NCI-H1436 (cell line): ENCODE measurements at regions not wholly inside any gene's neighbourhood (a gene's known extent, or its start where the extent isn't known, plus 50 kb on each side); places are given as distances from the start of the nearest gene placed in this dataset.
"Not testable (repeated sequence)": the region's sequence is repeated elsewhere in the genome, so short reads cannot be mapped to it uniquely, and the experiment has no call there.

ENCODE experiments used
- DNase-seq: peaks from one replicate; lab custom pipeline; 2025; lab: John Stamatoyannopoulos, UW

DNA sequence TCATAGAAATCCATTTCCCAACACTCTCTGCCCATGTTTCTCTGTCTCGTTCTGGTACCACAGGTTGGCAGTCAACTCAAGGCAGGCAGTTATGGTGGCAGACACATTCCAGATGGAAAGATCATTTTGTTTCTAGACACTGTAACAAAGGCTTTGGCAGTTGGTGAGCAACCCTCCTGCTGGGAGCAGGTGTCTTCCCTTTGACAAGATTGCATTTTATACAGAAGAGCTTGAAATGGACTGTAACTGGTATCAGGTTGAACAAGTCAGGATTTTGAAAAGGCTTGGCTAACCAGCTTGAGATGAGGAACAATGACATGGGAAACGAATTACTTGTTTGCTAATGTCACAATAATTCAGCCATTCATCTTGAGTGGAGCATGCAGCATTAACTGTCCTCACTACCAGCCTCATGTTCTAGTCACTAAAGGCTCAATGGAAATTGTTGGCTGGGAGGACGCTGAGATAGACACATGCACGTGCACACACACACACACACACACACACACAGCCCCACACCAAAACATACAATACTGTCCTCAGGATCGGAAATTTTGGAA is 170.0 kb downstream of the SEMA6D start:
- peak; percentile 68 for DNase-seq

DNA sequence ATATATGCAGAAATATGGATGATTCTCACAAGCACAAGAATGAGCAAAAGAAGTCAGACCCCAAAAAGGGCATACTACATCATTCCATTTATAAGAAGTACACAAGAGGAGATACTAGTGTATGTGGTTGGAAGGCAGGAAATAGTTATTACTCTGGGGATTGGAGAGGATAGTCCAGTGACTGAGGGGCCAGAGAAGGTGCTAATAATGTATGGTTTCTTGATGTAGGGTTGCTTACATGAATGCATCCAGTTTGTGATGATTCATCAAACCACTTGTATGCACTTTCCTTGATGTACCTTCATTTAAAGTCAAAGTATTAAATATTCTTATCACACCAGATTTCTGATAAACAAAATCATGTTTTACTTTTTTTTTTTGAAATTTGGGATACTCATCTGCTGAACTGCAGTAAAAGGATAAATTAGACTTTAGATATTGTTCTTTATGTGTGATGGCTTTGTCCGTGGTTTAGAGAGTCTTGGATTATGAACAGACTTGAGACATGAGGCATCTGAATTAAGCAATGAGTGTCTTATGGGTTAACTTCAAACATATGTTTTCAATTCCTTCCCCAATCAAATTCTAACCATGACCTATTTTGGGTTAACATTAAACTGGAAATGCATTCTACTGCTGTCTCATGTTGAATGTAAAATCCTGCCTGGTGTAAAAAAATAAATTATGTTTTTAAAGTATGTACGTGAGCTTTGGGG is 171.2 kb downstream of the SEMA6D start:
- DNase-seq = no peak

DNA sequence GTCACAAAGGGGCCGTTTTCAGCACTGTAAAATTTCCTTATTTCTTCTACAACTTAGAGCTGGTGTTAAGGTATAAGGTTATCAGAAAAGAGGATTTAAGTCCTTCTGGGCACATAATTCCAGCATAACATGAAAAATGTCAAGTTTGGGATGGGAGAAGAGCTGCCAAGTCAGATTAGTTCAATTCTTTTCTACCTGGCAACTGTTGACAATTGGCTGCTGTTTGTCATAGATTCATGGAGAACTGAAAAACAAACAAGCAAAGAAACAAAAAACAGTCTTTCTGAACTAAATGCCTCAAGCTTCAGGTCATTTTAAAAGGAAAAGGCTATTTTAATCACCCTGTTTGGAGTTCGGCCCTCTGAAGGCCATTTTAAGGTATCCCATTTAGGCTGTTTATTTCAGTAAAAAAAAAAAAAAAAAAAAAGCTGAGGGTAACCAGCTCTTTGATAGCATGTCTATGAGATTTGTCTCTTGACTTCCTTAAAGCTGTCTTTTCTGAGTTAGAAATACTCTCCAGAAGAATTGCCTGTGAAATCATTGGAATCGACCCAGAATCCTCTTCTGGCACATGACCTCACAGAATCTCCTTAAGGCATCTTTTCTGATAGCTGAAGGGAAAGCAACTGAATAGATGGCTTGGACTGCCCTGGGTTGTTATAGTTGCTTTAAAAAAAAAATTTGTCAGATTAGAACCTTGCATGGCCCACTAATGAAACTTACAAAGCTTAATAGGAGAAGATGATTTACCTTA is 173.3 kb downstream of the SEMA6D start:
- no peak for DNase-seq

DNA sequence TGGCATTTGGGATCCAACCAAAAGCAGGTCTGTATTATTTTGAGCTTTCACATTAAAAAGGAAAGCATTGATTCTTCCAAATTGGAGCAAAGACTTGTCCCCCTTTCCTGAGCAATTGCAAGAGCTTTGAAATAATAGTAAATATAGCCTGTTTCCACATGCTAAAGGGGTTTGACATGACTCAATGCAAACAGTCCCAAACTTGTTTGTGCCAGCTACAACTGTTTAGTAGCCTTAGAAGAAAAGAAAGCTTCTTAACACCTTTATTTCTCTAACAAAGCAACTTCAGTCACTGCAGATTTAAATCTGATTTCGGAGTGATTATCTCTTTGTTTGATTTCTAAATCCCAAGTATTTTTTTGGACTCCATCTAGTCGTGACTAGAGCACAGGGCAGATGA is 180.2 kb downstream of the SEMA6D start:
- no peak for DNase-seq

DNA sequence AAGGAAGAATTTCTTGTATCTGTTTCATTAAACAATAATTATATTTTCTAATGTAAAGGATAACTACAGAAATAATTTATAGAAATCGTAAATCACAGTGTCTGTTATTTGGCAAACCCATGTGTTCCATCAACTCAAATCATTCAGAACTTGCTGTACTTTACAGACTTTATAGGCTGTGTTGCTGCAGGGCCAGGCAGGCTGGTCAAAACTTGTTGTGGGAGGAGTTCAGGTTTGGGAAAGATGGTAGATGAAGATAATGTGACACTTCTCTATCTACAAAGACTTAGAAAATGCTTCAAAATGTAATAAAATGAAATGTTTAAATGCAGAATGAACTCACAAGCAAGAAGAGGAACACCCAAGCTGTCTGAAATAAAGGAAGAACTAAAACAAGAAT is 183.4 kb downstream of the SEMA6D start:
- no peak for DNase-seq

DNA sequence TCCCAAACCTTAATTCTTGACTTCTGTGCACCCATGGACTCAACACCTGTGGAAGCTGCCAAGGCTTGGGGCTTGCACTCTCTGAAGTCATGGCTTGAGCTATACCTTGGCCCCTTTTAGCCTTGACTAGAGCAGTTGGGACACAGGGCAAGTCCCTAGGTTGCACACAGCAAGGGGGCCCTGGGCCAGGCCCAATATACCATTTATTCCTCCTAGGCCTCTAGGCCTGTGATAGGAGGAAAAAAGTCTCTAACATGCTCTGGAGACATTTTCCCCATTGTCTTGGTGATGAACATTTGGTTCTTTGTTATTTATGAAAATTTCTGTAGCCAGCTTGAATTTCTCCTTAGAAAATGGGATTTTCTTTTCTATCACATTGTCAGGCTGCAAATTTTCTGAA is 186.1 kb downstream of the SEMA6D start:
- no peak for DNase-seq

DNA sequence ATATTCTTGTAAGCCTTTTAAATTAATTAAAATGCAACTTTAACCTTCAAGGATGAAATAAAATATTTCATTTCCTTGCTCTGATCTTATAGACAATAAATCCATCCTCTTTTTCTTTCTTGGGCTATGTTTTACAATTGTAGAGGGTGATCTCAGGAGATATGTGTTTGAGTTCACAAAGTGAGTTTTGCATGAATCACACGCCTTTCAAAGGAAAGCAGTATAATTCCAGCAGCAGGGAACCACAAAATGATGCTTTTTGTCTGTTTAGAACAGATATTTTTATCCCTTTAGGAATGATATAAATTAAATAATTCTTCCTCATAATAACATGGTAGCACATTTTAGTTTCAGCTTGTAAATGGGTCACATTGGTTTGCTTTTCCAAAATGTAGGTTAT is 191.2 kb downstream of the SEMA6D start:
- DNase-seq = no peak

DNA sequence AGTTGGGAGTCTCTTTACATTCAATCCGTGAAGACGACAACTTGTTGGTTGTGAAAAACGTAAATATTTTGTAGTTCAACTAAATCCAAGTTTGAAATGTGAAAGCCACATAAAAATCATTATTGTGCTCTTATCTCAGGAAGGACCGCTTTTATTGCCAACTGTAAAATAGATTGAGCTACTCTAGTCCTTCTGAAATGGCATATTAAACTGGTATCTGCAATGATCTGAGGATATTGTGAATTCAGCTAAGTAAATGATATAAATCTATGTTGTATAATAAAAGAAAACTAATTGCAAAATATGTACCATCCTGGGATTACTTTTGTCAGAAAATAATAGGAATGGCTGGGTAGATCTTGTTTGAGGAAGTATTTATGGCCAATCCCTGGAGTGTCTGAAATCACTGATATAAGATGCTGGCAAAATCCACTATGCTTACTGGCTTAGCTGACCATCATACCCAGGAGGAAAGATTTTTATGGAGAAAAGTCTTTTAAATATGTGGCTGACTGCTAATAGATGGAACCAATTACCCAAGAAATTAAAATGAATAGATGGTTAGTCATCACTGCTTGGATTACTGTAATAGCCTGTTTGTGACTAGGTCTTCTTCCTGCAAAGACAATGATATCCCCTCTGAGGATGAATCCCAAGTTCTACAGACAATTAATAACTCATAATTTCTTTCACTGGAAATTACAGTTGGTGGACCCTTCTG is 191.8 kb downstream of the SEMA6D start:
- DNase-seq = no peak

DNA sequence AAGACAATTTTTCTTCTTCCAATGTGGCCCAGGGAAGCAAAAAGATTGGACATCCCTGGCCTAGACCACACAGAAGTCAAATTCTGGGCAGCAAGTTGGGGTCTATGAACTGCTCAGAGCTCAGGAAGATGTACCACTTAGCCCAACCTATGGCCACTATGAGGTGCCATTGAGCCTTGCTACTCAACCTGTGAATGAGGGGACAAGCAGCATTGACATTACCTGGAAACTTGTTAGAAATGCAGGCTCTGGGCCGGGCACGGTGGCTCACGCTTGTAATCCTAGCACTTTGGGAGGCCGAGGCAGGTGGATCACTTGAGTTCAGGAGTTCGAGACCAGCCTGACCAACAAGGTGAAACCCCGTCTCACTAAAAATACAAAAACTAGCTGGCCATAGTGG is 195.6 kb downstream of the SEMA6D start:
- not testable (repeated sequence) for DNase-seq

DNA sequence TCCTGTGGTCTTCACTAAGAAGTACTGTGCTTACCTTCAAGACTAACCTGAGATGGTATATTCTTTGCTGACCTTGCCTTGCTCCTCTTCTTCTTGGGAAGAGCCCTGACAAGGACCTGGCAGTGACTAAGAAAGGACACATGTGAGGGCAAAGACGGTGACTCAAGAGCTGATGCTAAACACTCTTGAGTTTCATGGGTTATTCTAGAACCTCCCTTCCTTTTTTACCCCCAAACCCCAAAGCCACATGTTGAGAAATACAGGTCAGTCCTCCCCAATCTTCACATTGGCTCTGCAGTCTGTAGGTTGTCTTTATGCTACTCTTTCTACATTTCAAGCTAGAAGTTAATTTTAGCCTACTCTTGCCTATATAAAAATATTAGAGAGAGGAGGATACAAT is 200.6 kb downstream of the SEMA6D start:
- no peak for DNase-seq

DNA sequence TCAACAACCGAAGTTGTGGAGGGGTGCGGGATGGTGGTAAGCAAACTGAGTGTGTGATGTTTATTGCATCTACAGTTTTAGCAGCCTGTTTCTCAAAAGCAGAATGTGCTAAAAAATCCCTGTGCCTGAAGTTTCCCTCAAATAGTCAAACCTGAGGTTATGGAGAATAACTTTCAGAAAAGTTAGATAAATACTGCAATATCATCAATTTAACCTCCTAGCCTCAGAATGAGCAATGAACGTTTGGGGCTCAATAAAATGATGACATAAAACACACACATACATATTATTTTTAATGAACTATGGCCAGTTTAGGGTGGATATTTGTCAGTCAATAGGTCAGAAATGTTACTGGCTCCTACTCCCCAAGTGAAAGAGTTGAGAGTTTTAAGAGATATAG is 201.6 kb downstream of the SEMA6D start:
- DNase-seq = no peak

DNA sequence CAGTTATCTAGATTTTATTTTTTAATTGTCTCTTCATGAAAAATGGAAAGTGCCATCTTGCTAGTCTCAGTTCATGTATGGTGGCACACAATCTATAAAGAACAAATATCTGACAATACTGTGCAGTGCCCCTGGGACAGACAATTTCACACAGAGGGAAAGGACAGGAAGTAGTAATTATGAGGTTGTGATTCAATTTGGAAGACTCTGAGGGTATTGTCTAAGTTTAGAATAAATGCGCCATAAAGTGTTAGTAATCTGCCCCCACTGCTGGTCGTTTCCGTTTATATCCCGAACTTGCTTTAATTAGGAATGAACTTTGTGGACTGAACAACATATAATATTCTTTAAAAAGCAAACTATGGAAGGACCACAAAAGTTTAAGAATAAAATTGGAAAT is 196.4 kb upstream of the SLC24A5 start:
- DNase-seq = no peak

DNA sequence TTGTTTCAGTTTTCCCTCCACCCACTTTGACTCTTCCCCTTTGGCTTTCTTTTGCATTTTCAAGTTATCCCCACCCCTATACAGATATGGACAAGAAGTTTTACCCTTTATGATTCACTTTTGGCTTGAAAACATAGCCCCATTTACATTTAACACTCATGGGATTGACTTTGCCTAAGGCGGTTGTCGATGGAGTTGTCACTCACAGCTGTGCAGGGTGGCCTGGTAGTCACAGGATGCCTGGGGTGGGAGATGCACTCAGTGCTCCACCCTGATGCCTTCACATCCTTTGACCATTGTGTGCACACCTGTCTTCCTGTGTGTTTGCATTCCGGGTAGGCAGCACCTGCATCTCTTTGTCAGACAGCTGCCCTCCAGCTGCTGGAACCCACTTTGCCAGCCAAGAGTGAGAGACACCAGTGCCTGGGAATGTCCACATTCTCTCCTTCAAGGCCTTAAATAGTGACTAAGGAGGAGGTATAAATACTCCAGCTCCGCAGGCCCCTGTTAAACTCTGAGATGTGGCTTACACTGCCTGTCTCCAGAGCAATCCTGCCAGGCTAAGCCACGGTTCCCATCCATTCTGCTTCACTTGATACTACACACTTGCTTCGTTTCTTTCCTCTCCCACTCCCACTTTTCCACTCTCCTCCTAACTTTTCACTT is 191.5 kb upstream of the SLC24A5 start:
- no peak for DNase-seq

DNA sequence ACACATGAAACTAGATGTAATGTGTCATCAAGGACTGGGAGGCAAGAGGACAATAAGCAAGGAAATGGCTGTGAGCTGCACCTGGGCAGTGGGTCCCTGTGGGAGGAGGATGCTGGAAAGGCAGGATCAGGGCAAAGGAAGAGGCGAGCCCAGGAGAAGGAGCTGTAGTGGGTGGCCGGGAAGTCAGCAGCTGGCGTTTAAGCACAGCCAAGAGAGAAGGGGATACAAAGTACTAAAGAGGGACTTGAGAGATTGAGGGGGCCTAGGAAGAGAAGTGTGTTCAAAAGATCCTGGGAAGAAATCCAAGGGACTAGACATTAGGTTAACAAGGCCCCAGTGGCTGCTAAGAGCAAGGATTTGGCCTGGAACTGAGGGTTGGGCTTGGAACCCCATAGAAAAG is 188.5 kb upstream of the SLC24A5 start:
- DNase-seq = no peak

DNA sequence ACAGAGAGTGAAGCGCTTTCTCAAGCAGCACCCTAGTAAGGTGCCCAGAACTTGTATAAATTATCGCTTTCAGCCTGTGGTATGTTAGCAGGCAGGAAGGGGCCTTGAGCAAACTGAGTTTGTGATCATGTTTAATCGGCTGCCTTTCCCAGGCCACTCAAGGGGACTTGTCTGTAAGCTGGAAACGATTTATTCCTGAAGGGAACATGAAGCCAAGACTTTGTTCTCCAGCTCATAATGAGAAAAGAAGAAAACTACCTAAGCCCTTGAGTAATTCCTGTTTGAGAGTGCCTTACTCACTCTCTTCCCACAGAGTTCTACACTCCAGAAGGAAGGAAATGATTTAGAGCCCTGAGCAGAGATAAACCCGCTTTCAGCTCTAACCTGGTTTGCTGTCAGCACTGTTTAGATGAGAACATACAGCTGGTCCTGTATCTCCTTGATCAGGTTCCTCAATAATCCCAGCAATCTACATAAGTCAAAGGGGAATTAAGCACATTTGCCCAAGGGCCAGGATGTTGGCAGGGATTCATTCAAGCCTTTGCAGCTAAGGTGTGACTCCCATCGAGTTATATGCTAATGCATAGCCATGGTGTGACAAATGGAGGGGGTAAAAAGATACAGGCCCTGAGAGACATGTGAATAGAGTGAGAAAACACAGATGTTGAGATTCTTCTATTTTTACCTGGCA is 187.7 kb upstream of the SLC24A5 start:
- DNase-seq = no peak

DNA sequence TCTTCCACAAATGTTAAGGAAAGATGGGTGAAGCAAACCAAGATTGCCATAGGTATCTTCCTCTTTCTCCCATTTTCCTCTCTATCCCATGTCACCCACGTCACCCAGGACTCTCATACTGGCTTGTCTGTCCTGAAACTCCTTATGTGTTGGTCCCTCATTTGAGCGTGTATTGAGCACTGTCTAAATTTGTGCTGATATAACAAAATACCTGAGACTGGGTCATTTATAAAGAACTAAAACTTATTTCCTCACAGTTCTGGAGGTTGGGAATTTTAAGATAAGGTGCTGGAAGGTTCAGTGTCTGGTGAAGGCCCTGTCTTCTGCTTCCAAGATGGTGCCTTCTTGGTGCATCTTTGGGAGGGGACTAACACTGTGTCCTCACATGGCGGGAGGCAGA is 186.9 kb upstream of the SLC24A5 start:
- DNase-seq = no peak

DNA sequence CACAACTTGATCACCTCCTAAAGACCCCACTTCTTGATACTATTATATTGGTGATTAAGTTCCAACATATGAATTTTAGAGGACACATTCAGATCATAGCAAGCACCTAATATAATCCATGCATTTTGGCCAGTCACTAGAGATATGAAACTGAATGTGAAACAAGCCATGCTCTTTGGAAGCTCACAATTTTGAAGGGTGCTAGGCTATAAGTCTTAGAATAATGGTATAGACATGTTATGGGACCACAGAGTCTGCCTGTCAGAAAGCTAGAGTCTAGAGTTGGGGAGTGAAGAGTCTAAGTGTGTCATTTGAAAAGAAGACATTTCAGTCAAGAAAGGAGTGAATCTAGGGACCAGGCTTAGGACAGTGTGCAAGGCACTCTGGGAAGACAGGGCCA is 186.4 kb upstream of the SLC24A5 start:
- no peak for DNase-seq

DNA sequence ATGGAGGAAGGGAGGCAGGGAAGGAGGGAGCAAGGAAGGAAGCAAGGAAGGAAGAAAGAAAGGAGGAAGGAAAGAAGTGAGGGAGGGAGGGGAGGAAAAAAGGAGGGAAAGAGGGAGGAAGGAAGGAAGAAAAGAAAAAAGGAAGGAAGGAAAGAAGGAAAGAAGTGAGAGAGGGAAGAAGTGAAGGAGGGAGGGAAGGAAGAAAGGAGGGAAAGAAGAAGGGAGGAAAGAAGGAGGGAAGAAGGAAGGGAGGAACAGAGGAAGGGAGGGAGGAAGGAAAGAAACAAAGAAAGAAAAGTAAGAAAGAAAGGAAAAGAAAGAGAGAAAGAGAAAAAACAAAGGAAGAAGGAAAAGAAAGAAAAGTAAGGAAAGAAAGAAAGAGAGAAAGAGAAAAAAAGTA is 183.0 kb upstream of the SLC24A5 start:
- no peak for DNase-seq

DNA sequence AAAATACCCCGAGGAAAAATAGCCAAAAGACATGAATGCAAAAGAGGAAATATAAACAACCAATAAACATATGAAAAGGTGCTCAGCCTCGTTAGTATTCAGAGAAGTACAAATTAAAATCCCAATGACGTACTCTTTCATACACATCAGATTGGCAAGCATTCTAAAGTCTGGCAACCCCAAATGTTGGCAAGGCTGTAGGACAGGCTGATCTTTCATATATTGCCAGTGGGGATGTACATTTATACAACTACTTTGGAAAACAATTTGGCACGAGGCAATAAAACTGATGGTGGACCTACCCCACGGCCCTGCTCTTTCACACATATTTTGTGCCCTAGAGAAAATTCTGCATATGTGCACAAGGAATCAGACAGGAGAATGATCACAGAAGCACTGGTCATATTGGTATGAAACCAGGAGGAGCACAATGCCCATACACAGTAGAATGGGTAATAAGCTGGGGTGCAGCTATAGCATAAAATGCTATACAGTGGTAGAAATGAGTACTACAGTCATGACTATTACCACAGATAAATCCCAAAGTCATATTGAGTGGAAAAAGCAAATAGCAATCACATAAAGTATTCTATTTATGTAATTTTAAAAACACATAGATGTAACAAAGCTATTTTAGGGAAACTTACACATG is 176.0 kb upstream of the SLC24A5 start:
- no peak for DNase-seq

DNA sequence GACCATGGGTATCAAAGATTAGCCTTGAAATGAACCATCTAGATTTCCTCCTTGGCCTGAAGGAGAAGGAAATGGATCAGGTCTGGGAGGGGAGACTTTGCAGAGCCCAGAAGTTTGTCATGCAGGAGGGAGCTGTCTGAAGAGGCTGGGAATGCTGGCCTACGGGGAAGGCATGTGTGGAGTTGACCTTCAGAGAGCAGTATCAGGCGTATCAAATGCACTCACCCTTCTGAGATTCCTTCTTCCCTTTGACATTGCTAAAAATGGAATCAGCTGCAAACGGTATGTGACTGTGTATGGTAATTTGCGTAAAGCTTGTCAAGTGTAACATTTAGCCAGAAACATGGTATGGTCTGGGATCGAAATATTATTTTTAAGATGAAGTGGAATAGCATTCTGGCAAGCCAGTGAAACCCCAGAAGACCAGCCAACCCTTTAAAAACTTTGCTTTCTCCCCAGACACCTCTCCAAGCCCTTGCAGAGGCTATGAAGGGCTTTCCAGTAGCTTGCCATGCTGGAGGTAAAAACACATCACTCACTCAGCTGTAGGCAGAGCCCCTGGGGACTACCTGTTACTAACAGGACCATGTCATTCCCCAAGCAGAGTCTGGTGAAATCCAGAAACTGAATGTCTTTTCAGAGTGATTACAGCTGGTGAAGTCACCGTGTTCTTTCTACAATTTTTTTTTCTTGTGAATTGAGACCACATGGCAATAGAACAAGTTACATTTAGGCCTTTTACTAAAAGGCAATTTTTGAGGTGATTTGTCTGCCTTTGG is 174.7 kb upstream of the SLC24A5 start:
- DNase-seq = no peak
